Coronary artery (tissue), 2 donors: ENCODE measurements at regions not wholly inside any gene's neighbourhood (a gene's known extent, or its start where the extent isn't known, plus 50 kb on each side); places are given as distances from the start of the nearest gene placed in this dataset.
"Not testable (repeated sequence)": the region's sequence is repeated elsewhere in the genome, so short reads cannot be mapped to it uniquely, and the experiment has no call there.

Experiments
- DNase-seq: peaks from one replicate; pipeline ENCODE4 v3.0.0-alpha.2; 2017; ENCODE audit warnings: low spot score
- H3K27ac ChIP-seq, 2 donors: fragments of 200-600 bp; sonication (generic); one replicate each; pipeline ENCODE4 v1.5.1; 2016 to 2019
- H3K4me3 ChIP-seq: fragments of 200-600 bp; sonication (generic); 2 replicates; pipeline ENCODE4 v1.5.1; 2016; ENCODE audit warnings: mild to moderate bottlenecking, moderate library complexity
- TF ChIP-seq, protein P1 (sequence below): fragments of 200-600 bp; sonication (generic); IDR thresholded peaks from one replicate; pipeline ENCODE4 v1.5.1; 2019; ENCODE audit warnings: antibody characterized with exemption

DNA sequence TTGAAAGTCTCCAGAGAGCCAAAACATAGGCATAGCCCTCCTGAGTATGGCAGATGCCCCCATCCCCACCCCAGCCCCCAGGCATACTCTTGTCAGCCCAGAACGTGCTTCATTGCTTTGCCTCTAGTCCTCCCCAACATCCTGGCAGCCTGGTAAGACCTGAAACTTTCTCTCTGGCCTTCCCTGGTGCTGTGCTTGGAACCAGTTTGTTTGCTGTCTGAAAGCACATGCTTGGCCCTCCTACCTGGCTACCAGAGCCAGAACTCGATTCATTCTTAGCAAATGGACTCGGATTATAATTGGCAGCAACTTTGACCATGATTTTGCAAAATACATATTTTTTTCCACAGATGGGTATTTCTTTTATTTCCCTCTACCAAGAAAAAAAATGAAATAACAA, 248.1 kb downstream of the USP46 start:
- H3K27ac ChIP-seq = no peak overlapping the region
- TF ChIP-seq, protein P1, sequence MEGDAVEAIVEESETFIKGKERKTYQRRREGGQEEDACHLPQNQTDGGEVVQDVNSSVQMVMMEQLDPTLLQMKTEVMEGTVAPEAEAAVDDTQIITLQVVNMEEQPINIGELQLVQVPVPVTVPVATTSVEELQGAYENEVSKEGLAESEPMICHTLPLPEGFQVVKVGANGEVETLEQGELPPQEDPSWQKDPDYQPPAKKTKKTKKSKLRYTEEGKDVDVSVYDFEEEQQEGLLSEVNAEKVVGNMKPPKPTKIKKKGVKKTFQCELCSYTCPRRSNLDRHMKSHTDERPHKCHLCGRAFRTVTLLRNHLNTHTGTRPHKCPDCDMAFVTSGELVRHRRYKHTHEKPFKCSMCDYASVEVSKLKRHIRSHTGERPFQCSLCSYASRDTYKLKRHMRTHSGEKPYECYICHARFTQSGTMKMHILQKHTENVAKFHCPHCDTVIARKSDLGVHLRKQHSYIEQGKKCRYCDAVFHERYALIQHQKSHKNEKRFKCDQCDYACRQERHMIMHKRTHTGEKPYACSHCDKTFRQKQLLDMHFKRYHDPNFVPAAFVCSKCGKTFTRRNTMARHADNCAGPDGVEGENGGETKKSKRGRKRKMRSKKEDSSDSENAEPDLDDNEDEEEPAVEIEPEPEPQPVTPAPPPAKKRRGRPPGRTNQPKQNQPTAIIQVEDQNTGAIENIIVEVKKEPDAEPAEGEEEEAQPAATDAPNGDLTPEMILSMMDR = no peak
- no peak overlapping the region for H3K4me3 ChIP-seq
- DNase-seq = no peak

DNA sequence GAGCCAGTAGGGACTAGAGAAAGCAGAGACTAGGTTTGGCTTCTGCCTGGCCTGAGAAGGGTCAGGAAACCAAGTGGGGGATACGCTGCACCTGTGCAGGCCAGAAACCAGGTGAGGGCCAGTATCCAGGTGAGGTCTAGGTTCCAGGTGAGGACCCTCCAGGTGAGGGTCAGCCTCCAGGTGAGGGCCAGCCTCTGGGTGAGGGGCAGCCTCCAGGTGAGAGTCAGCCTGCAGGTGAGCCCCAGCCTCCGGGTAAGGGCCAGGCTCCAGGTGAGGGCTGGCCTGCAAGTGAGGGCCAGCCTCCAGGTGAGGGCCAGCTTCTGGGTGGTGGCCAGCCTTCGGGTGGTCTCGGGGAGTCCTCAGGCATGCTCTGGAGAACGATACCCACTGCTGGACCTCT, 238.8 kb downstream of the USP46 start:
- TF ChIP-seq, protein P1 = no peak
- DNase-seq = no peak
- no peak overlapping the region for H3K4me3 ChIP-seq
- H3K27ac ChIP-seq = no peak overlapping the region

DNA sequence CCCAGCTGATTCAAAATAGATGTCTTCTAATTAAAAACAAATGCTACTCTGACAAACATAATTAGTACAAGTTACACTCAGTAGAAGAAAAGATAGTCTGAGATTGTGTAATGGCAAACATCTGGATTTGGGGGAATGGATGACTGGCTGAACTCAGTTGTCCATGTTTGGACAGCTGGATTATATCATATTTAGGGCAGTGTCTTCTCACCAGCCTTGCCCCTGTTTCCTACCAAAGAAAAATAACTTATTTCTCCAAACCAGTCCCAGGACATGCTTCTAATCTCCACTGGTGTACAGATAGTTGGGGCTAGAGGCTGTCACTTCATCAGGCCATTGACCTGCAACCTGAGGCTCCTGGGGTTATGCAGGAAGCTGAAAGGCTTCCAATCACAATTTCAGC, 237.3 kb downstream of the USP46 start:
- DNase-seq = no peak
- H3K4me3 ChIP-seq = no peak overlapping the region
- H3K27ac ChIP-seq = no peak overlapping the region

DNA sequence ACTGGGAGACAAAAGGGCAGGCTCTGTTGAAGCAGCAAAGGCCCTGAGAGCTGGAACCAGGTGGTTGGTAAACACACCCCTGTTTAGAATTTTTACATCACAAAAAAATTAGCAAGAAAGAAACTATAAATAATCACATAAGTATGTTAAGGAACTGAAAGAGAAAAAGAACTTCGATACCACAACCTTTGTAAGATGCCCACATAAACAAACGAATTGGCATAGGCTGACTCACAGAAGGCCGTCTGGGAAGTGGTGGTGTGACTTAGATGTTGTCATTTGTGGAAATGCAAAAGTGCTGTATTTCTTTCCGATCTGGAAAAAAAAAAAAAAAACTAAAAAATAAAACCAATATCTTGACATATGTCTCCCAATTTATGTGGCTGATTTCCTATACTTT, 235.1 kb downstream of the USP46 start:
- TF ChIP-seq, protein P1 = no peak
- H3K27ac ChIP-seq = no peak overlapping the region
- H3K4me3 ChIP-seq = no peak overlapping the region
- DNase-seq = no peak

More for the DNA sequence above, 237.3 kb downstream of the USP46 start:
- TF ChIP-seq, protein P1 = no peak

DNA sequence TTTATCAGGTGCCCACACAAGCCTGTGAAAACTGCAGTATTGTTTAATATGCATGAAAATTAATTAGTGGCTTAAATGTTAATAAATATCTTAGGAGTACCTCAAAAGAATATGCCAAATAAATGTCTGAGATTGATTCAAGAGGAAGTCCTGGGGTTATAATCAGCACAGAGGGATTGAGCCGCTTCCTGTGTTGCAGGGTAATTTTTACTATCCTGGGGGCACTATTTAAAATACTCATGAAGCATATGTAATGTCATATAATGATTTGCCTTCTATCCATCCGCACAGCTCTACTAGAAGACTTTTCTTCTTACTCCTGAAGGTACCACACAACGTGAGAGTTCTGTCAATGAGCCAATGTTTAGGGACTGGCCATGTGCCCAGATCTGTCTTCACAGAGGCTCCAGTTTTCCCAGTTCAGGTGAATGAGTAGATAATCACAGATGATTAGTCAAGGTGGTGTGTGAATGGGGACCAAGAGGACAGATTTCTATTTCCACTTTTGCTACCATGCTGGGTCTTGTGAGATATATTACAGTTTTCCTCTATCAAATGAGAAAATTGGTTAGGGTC, 233.3 kb downstream of the USP46 start:
- H3K4me3 ChIP-seq = no peak overlapping the region
- TF ChIP-seq, protein P1 = no peak
- no peak overlapping the region for H3K27ac ChIP-seq
- no peak for DNase-seq

DNA sequence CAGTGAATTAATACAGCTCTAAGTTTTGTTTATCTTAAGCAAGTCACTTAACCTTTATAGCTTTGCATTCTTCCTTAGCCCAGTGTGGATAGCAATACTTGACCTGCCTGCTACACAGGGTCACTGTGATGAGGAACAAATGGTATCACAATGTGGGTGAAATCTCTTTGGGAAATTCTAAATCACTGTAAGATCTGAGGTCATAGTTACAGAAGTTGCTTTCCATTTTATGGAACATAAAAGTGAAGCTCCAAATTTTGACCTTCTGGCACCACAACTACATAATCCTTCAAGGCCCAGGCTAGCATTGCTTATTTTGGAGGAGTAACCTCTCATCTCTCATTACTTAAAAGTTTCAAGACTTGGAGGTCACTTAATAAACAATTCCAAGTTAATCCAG, 227.7 kb downstream of the USP46 start:
- no peak for DNase-seq
- Histone ChIP-seq H3K4me3 (no peak overlapping the region), H3K27ac (no peak overlapping the region)
- TF ChIP-seq, protein P1 = no peak

DNA sequence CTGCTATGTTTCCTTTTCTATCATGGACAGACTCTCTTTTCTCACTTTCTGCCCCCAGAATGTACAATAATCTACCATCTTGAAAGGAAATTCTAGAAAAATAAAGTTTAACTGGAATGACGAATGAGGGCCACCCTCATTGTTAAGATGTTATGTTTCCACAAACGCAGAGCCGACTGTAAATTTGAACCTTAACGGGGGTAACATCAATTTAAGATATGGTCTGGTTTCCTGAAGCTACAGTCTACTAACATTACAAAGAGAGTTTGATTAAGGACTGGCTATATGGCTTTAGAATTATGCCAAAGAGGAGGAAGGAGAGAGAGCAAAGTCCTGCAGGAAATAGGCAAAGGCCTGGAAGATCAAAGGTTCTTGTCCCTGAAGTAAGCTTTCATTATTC, 227.2 kb downstream of the USP46 start:
- no peak overlapping the region for H3K4me3 ChIP-seq
- TF ChIP-seq, protein P1 = no peak
- no peak overlapping the region for H3K27ac ChIP-seq
- no peak for DNase-seq

DNA sequence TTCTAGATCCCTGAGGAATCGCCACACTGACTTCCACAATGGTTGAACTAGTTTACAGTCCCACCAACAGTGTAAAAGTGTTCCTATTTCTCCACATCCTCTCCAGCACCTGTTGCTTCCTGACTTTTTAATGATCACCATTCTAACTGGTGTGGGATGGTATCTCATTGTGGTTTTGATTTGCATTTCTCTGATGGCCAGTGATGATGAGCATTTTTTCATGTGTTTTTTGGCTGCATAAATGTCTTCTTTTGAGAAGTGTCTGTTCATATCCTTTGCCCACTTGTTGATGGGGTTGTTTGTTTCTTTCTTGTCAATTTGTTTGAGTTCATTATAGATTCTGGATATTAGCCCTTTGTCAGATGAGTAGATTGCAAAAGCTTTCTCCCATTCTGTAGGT, 216.6 kb downstream of the USP46 start:
- H3K4me3 ChIP-seq, H3K27ac ChIP-seq, DNase-seq: not testable (repeated sequence)
